ENCODE measurements at regions not wholly inside any gene's neighbourhood (a gene's known extent, or its start where the extent isn't known, plus 50 kb on each side); places are given as distances from the start of the nearest gene placed in this dataset.

DNA sequence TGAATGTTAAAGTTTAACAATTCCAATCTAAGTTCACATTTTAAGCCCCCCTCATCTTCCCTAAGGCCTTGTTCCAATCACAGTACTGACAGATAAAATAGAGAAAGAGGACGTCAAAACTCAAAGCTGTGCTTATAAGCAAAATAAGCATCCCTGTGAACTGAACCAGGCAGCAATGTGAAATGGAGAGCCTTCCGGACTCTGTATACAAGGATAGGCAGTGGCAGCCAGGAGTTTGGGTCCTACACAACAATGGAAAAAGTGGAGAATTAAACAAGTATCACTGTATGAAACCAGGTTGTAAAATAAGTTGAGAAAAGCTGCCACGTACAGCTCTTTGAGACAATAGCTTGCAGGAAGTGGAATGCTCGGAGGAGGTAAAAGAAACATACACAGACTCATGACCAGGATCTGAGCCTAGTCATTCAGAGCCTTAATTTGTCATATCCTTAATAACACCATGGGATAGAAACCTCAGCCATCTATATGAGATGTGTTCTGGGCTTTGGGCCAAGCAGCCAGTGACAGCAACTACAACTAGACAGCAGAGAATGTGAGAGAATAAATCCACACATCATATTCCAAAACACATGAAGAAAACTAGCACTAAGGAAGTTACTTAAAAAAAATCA is 55.2 kb upstream of the PALMD start:
- TF ChIP-seq, protein P1, sequence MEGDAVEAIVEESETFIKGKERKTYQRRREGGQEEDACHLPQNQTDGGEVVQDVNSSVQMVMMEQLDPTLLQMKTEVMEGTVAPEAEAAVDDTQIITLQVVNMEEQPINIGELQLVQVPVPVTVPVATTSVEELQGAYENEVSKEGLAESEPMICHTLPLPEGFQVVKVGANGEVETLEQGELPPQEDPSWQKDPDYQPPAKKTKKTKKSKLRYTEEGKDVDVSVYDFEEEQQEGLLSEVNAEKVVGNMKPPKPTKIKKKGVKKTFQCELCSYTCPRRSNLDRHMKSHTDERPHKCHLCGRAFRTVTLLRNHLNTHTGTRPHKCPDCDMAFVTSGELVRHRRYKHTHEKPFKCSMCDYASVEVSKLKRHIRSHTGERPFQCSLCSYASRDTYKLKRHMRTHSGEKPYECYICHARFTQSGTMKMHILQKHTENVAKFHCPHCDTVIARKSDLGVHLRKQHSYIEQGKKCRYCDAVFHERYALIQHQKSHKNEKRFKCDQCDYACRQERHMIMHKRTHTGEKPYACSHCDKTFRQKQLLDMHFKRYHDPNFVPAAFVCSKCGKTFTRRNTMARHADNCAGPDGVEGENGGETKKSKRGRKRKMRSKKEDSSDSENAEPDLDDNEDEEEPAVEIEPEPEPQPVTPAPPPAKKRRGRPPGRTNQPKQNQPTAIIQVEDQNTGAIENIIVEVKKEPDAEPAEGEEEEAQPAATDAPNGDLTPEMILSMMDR (IDR thresholded peaks at IDR 0.05) = no peak
- TF ChIP-seq POLR2A (IDR thresholded peaks at IDR 0.05) (no peak), POLR2AphosphoS5 (IDR thresholded peaks at IDR 0.05) (no peak)
